Esophagus squamous epithelium (tissue), 5 donors: ENCODE measurements at regions not wholly inside any gene's neighbourhood (a gene's known extent, or its start where the extent isn't known, plus 50 kb on each side); places are given as distances from the start of the nearest gene placed in this dataset.

Experiments used
- DNase-seq: peaks from one replicate; lab custom pipeline; 2025; lab: John Stamatoyannopoulos, UW
- H3K27ac ChIP-seq, 4 donors: fragments of 200-600 bp; sonication (generic); one replicate each; pipeline ENCODE4 v1.5.1; 2016 to 2019; ENCODE audit warnings: mild to moderate bottlenecking in 1 of 4
- H3K27me3 ChIP-seq, 4 donors: fragments of 200-600 bp; sonication (generic); 1 replicate in 3 of 4; 2 replicates in 1 of 4; pipeline versions ENCODE4 v1.5.1 to v1.6.0; 2017 to 2021; ENCODE audit warnings: antibody characterized with exemption in 1 of 4
- H3K36me3 ChIP-seq, 3 donors: fragments of 200-600 bp; sonication (generic); one replicate each; pipeline ENCODE4 v1.5.1; 2016 to 2019
- H3K4me1 ChIP-seq, 3 donors: fragments of 200-600 bp; sonication (generic); one replicate each; pipeline ENCODE4 v1.5.1; 2017 to 2019
- H3K4me3 ChIP-seq, 4 donors: fragments of 200-600 bp; sonication (generic); 1 replicate in 3 of 4; 2 replicates in 1 of 4; pipeline ENCODE4 v1.5.1; 2016 to 2019; ENCODE audit warnings: mild to moderate bottlenecking in 2 of 4, moderate library complexity in 1 of 4
- H3K9me3 ChIP-seq, 3 donors: fragments of 200-600 bp; sonication (generic); one replicate each; pipeline ENCODE4 v1.5.1; 2016 to 2019
- POLR2A ChIP-seq, 4 donors: fragments of 450-650 bp; IDR thresholded peaks; one replicate each; pipeline ENCODE4 v1.6.1; 2017; ENCODE audit warnings: antibody characterized with exemption in 4 of 4, mild to moderate bottlenecking in 4 of 4, moderate library complexity in 3 of 4
- WGBS, 2 donors: methylation state at CpG; one replicate each; pipeline ENCODE4 v1.1.5; 2018; 5-methylcytosine and 5-hydroxymethylcytosine counted together
- intact Hi-C: fragments of 100-400 bp; cut with DNase I; formaldehyde crosslinking; loops from one replicate; pipeline ENCODE4 v1.15.0; 2022
- TF ChIP-seq, protein P1 (sequence below), 6 experiments: fragments of 450-650 bp in 4 of 6; fragments of 200-600 bp in 2 of 6; sonication (generic) in 2 of 6; IDR thresholded peaks; one replicate each; pipeline ENCODE4 v1.5.1; 2016 to 2019; ENCODE audit warnings: antibody characterized with exemption in 6 of 6, mild to moderate bottlenecking in 4 of 6, moderate library complexity in 4 of 6
- donor health status: DM: yes; HTN: yes; CAD: no.

DNA sequence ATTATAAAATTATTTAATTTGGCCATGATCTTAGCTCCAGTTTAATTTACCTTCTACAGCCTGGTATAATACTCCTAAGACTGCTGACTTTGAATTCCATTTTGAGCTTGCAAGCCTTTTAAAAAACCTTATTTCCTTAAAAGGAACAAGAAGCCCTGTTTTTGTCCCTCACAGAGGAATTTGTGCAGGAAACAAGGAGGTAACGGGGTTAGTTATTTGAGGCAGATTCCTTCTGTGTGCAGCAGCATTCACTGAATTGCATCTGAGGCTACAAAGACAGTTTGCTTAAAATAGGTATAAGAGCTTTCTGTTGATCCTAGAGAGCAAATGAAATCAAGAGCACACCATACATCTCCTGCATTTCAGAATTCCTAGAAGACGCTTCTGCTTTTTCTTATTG is 403.3 kb upstream of the PRICKLE1 start:
- intact Hi-C loops = no loop called here
- no peaks in the 10 kb centered on the region for H3K9me3 ChIP-seq
- no peak overlapping the region for H3K4me3 ChIP-seq
- H3K27me3 ChIP-seq = no peaks in the 10 kb centered on the region
- no peak overlapping the region for H3K27ac ChIP-seq
- H3K36me3 ChIP-seq = no peaks in the 10 kb centered on the region
- no peaks in the 10 kb centered on the region for H3K4me1 ChIP-seq
- TF ChIP-seq POLR2A (IDR thresholded peaks at IDR 0.05) = no peak
- TF ChIP-seq, protein P1, sequence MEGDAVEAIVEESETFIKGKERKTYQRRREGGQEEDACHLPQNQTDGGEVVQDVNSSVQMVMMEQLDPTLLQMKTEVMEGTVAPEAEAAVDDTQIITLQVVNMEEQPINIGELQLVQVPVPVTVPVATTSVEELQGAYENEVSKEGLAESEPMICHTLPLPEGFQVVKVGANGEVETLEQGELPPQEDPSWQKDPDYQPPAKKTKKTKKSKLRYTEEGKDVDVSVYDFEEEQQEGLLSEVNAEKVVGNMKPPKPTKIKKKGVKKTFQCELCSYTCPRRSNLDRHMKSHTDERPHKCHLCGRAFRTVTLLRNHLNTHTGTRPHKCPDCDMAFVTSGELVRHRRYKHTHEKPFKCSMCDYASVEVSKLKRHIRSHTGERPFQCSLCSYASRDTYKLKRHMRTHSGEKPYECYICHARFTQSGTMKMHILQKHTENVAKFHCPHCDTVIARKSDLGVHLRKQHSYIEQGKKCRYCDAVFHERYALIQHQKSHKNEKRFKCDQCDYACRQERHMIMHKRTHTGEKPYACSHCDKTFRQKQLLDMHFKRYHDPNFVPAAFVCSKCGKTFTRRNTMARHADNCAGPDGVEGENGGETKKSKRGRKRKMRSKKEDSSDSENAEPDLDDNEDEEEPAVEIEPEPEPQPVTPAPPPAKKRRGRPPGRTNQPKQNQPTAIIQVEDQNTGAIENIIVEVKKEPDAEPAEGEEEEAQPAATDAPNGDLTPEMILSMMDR (IDR thresholded peaks at IDR 0.05) = no peak
- DNase-seq = no peak
- WGBS, 2 donors = 93 to 96% methylated on average over 2 of the region's 2 CpGs

DNA sequence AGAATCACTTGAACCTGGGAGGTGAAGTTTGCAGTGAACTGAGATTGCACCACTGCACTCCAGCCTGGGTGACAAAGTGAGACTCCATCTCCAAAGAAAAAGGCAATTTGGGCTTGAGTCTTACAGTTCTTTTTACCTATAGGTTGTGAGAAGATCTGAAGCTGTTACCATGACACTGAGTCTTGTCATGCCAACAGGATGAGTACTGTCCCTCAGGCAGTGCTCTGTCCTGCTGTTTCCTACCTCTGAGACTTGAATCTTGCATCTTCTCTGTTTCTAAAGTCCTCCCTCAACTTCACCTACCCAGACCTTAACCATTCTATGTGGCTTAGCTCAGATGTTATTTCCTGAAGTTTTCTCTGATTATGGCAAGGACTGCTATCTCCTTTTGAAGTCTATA is 400.8 kb upstream of the PRICKLE1 start:
- TF ChIP-seq, protein P1 (IDR thresholded peaks at IDR 0.05) = no peak
- no peak for TF ChIP-seq POLR2A (IDR thresholded peaks at IDR 0.05)
- intact Hi-C loops = no loop called here
- Histone ChIP-seq H3K4me1 (no peaks in the 10 kb centered on the region), H3K27me3 (no peaks in the 10 kb centered on the region), H3K36me3 (no peaks in the 10 kb centered on the region), H3K27ac (no peak overlapping the region), H3K9me3 (no peaks in the 10 kb centered on the region), H3K4me3 (no peak overlapping the region)
- DNase-seq = no peak

DNA sequence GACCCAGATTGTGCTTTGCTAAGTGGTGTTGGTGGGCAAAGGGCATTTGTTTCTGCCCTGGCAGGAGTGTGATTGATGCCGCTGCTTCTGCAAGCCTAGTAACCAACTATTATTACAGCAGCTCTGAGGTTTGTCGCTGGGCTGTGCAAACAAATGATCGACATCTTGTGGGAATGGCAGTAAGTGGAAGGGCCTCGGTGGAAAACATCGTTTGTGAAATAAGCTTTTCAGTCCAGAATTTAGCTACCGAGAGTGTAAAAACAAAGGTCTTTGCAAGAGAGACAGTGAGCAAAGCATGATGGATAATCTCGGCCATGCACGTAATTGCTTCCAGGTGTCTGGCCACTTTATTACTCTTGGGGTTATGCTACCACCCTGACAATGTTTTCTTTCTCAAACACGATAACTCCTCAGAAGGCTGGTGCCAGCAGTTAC is 397.7 kb upstream of the PRICKLE1 start:
- H3K9me3 ChIP-seq = no peaks in the 10 kb centered on the region

DNA sequence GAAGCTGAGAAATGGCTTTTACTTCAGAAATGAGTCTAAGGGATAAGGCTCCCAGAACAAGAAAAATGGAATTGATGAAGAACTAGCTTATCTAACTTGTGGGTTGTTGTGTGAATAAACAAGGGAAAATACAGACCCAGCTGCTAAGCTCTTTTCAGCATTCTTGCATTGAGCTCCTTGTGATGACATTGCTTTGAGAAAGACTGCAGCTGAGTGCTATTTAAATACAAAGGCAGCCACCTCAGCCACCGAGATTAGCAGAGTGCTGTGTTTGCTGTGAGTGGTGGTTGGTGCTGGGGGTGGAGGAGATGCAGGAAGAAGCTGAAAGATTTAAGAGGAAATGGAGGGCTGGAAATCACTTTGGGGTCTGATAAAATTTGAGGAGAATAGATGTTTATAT is 396.0 kb upstream of the PRICKLE1 start:
- intact Hi-C loops = no loop called here
- H3K27ac ChIP-seq = no peak overlapping the region
- no peak for TF ChIP-seq POLR2A (IDR thresholded peaks at IDR 0.05)
- TF ChIP-seq, protein P1 (IDR thresholded peaks at IDR 0.05) = no peak
- DNase-seq = no peak
- no peaks in the 10 kb centered on the region for H3K27me3 ChIP-seq
- H3K36me3 ChIP-seq = no peaks in the 10 kb centered on the region
- H3K9me3 ChIP-seq = no peaks in the 10 kb centered on the region
- WGBS, 2 donors = 36 to 53% methylated on average over 1 of the region's 1 CpG
- no peaks in the 10 kb centered on the region for H3K4me1 ChIP-seq
- no peak overlapping the region for H3K4me3 ChIP-seq

More for the DNA sequence above, 397.7 kb upstream of the PRICKLE1 start:
- 66 to 78% methylated on average over 9 of the region's 9 CpGs for WGBS, 2 donors
- H3K36me3 ChIP-seq = no peaks in the 10 kb centered on the region
- intact Hi-C loops = no loop called here
- H3K4me3 ChIP-seq = no peak overlapping the region
- DNase-seq = no peak
- TF ChIP-seq POLR2A (IDR thresholded peaks at IDR 0.05) = no peak
- no peak overlapping the region for H3K27ac ChIP-seq
- H3K4me1 ChIP-seq = no peaks in the 10 kb centered on the region
- H3K27me3 ChIP-seq = no peaks in the 10 kb centered on the region

- 80 to 82% methylated on average over 4 of the region's 4 CpGs for WGBS, 2 donors
- DNase-seq = no peak
- TF ChIP-seq, protein P1 (IDR thresholded peaks at IDR 0.05) = no peak
- no peak for TF ChIP-seq POLR2A (IDR thresholded peaks at IDR 0.05)
- intact Hi-C loops = no loop called here
- H3K27me3 ChIP-seq = no peaks in the 10 kb centered on the region
- no peak overlapping the region for H3K27ac ChIP-seq
- H3K4me3 ChIP-seq = no peak overlapping the region
- no peaks in the 10 kb centered on the region for H3K36me3 ChIP-seq
- H3K9me3 ChIP-seq = no peaks in the 10 kb centered on the region
- no peaks in the 10 kb centered on the region for H3K4me1 ChIP-seq
Observed at GRCh38 chr12:42982828-42983227, 393.3 kb upstream of the PRICKLE1 start.

GRCh38 chr12:42981379-42981778 is 391.8 kb upstream of the PRICKLE1 start:
- WGBS, 2 donors = 66 to 81% methylated on average over 3 of the region's 3 CpGs
- Histone ChIP-seq H3K36me3 (no peaks in the 10 kb centered on the region), H3K4me3 (no peak overlapping the region), H3K27me3 (no peaks in the 10 kb centered on the region), H3K4me1 (no peaks in the 10 kb centered on the region), H3K27ac (no peak overlapping the region), H3K9me3 (no peaks in the 10 kb centered on the region)
- no peak for TF ChIP-seq POLR2A (IDR thresholded peaks at IDR 0.05)
- intact Hi-C loops = no loop called here
- no peak for DNase-seq
